IMR-90 (cell line): ENCODE measurements at regions not wholly inside any gene's neighbourhood (a gene's known extent, or its start where the extent isn't known, plus 50 kb on each side); places are given as distances from the start of the nearest gene placed in this dataset.

ENCODE experiments used
- ATAC-seq: fragments of 200-7000 bp; cut with Tn5 transposase; 2 replicates; pipeline ENCODE4 v1.9.1; 2020; ENCODE audit warnings: low read depth, mild to moderate bottlenecking, moderate library complexity
- BruUV-seq: library from RNA; stranded (reverse); fragments of 400-500 nt; replicated peaks from 2 replicates; lab custom pipeline; 2021; lab: Mats Ljungman, UMichigan
- CTCF ChIA-PET: fragments of 300-600 bp; formaldehyde crosslinking; extraction: SDS; loops from one replicate; lab custom pipeline; 2021; ENCODE audit warnings: antibody characterized with exemption; lab: Yijun Ruan, JAX
- POLR2A ChIA-PET: fragments of 300-600 bp; sonication (Branson Sonifier 250); formaldehyde crosslinking; loops from one replicate; lab custom pipeline; 2022; ENCODE audit warnings: antibody characterized with exemption; ENCODE audit not compliant: unreplicated experiment; lab: Charles Lee
- DNase-seq: peaks from one replicate; pipeline ENCODE4 v3.0.0; 2013
- H2AFZ ChIP-seq: replicated peaks from 2 replicates; pipeline ENCODE3; 2013; ENCODE audit warnings: low read length, mild to moderate bottlenecking; ENCODE audit not compliant: poor library complexity
- H2AK5ac ChIP-seq: 2 replicates; pipeline ENCODE4 v1.6.1; 2013; ENCODE audit warnings: low read depth, low read length, inconsistent platforms
- H2AK9ac ChIP-seq: replicated peaks from 2 replicates; pipeline ENCODE3; 2013; ENCODE audit warnings: mild to moderate bottlenecking, low read depth, low read length, moderate library complexity; ENCODE audit not compliant: poor library complexity
- H2BK120ac ChIP-seq: 2 replicates; pipeline ENCODE4 v1.6.1; 2013; ENCODE audit warnings: low read depth, low read length, inconsistent platforms
- H2BK15ac ChIP-seq: 3 replicates; pipeline ENCODE4 v1.6.1; 2013; ENCODE audit warnings: low read depth, low read length, inconsistent platforms
- H2BK20ac ChIP-seq: 2 replicates; pipeline ENCODE4 v1.6.1; 2013; ENCODE audit warnings: low read depth, mild to moderate bottlenecking, inconsistent platforms, low read length, moderate library complexity
- H2BK5ac ChIP-seq: 2 replicates; pipeline ENCODE4 v1.6.1; 2013; ENCODE audit warnings: mild to moderate bottlenecking, low read depth, low read length, inconsistent platforms; ENCODE audit not compliant: poor library complexity, severe bottlenecking
- H3K14ac ChIP-seq: replicated peaks from 2 replicates; pipeline ENCODE4 v1.6.1; 2013; ENCODE audit warnings: low read depth, low read length, inconsistent platforms
- H3K18ac ChIP-seq: 2 replicates; pipeline ENCODE4 v1.6.1; 2013; ENCODE audit warnings: low read depth, low read length, control low read depth
- H3K23ac ChIP-seq: 2 replicates; pipeline ENCODE4 v1.6.1; 2013; ENCODE audit warnings: low read depth, low read length, inconsistent platforms
- H3K27ac ChIP-seq: 2 replicates; pipeline ENCODE4 v1.5.1; 2013; ENCODE audit warnings: mild to moderate bottlenecking, control low read depth, low read length; ENCODE audit not compliant: insufficient read depth
- H3K27me3 ChIP-seq: 2 replicates; pipeline ENCODE4 v1.6.1; 2013; ENCODE audit warnings: low read length; ENCODE audit not compliant: control insufficient read depth, insufficient read depth
- H3K36me3 ChIP-seq: 2 replicates; pipeline ENCODE4 v1.6.1; 2013; ENCODE audit warnings: low read length, mixed read lengths; ENCODE audit not compliant: control insufficient read depth, insufficient read depth
- H3K4ac ChIP-seq: 2 replicates; pipeline ENCODE4 v1.6.1; 2013; ENCODE audit warnings: low read depth, low read length, inconsistent platforms
- H3K4me1 ChIP-seq: 2 replicates; pipeline ENCODE4 v1.6.1; 2013; ENCODE audit warnings: low read length, mixed read lengths; ENCODE audit not compliant: control insufficient read depth, insufficient read depth
- H3K4me2 ChIP-seq: 2 replicates; pipeline ENCODE4 v1.6.1; 2013; ENCODE audit warnings: low read depth, mild to moderate bottlenecking, control low read depth, low read length, moderate library complexity
- H3K4me3 ChIP-seq: 2 replicates; pipeline ENCODE4 v1.5.1; 2013; ENCODE audit warnings: low read depth, mild to moderate bottlenecking, control low read depth, low read length, moderate library complexity; ENCODE audit not compliant: insufficient read depth
- H3K56ac ChIP-seq: 2 replicates; pipeline ENCODE4 v1.6.1; 2013; ENCODE audit warnings: low read length, inconsistent platforms; ENCODE audit not compliant: insufficient read depth; ENCODE audit errors: extremely low read depth
- H3K79me1 ChIP-seq, 2 experiments: 2 replicates each; pipeline ENCODE4 v1.6.1; 2013; ENCODE audit warnings: low read length in 2 of 2, inconsistent platforms in 1 of 2, low read depth in 1 of 2
- H3K9ac ChIP-seq: 2 replicates; pipeline ENCODE4 v1.6.1; 2013; ENCODE audit warnings: low read depth, low read length, control low read depth
- H3K9me1 ChIP-seq: 2 replicates; pipeline ENCODE4 v1.6.1; 2013; ENCODE audit warnings: low read length, inconsistent platforms; ENCODE audit not compliant: insufficient read depth
- H3K9me3 ChIP-seq: 2 replicates; pipeline ENCODE4 v1.6.1; 2013; ENCODE audit warnings: low read length; ENCODE audit not compliant: control insufficient read depth, insufficient read depth
- H4K20me1 ChIP-seq: 2 replicates; pipeline ENCODE4 v1.6.1; 2013; ENCODE audit warnings: low read length, inconsistent platforms; ENCODE audit not compliant: insufficient read depth
- H4K5ac ChIP-seq: 2 replicates; pipeline ENCODE4 v1.6.1; 2013; ENCODE audit warnings: mild to moderate bottlenecking, low read depth, low read length, control low read depth
- H4K8ac ChIP-seq, 2 experiments: 2 replicates each; pipeline ENCODE4 v1.6.1; 2013; ENCODE audit warnings: low read depth in 2 of 2, low read length in 2 of 2, control low read depth in 1 of 2, inconsistent platforms in 1 of 2
- H4K91ac ChIP-seq: 2 replicates; pipeline ENCODE4 v1.6.1; 2013; ENCODE audit warnings: low read depth, low read length, inconsistent platforms; ENCODE audit not compliant: insufficient read depth
- BHLHE40 ChIP-seq: fragments of 150-350 bp; IDR thresholded peaks from 2 replicates; pipeline ENCODE4 v1.6.1; 2016; ENCODE audit warnings: mild to moderate bottlenecking, low read depth, low read length
- CEBPB ChIP-seq: IDR thresholded peaks from 2 replicates; pipeline ENCODE4 v1.6.1; 2012; ENCODE audit warnings: low read depth, low read length, improper control_type of control experiment
- CHD1 ChIP-seq: IDR thresholded peaks from 2 replicates; pipeline ENCODE4 v1.6.1; 2012; ENCODE audit warnings: low read depth, low read length, improper control_type of control experiment
- CTCF ChIP-seq: conservative IDR thresholded peaks from 2 replicates; pipeline ENCODE4 v1.5.1; 2012; ENCODE audit warnings: mild to moderate bottlenecking, low read depth, low read length, improper control_type of control experiment
- ELK1 ChIP-seq: fragments of 150-350 bp; IDR thresholded peaks from 2 replicates; pipeline ENCODE4 v1.6.1; 2016; ENCODE audit warnings: low read depth, mild to moderate bottlenecking, low read length, moderate library complexity, borderline replicate concordance
- FOS ChIP-seq: fragments of 150-350 bp; IDR thresholded peaks from 2 replicates; pipeline ENCODE4 v1.6.1; 2016; ENCODE audit warnings: low read depth, low read length
- MAFK ChIP-seq: IDR thresholded peaks from 2 replicates; pipeline ENCODE4 v1.6.1; 2012; ENCODE audit warnings: low read depth, low read length, improper control_type of control experiment
- MAZ ChIP-seq: IDR thresholded peaks from 2 replicates; pipeline ENCODE4 v1.6.1; 2012; ENCODE audit warnings: low read depth, mild to moderate bottlenecking, low read length, improper control_type of control experiment, moderate library complexity, borderline replicate concordance
- MXI1 ChIP-seq: IDR thresholded peaks from 2 replicates; pipeline ENCODE4 v1.6.1; 2012; ENCODE audit warnings: low read depth, mild to moderate bottlenecking, low read length, moderate library complexity, borderline replicate concordance
- NFE2L2 ChIP-seq: fragments of 150-350 bp; IDR thresholded peaks from 2 replicates; pipeline ENCODE4 v1.6.1; 2016; ENCODE audit warnings: low read depth, mild to moderate bottlenecking, low read length
- POLR2A ChIP-seq: IDR thresholded peaks from 2 replicates; pipeline ENCODE4 v1.6.1; 2012; ENCODE audit warnings: mild to moderate bottlenecking, low read depth, low read length
- RAD21 ChIP-seq: IDR thresholded peaks from 2 replicates; pipeline ENCODE4 v1.6.1; 2012; ENCODE audit warnings: low read length, improper control_type of control experiment
- RCOR1 ChIP-seq: IDR thresholded peaks from 2 replicates; pipeline ENCODE4 v1.6.1; 2012; ENCODE audit warnings: mild to moderate bottlenecking, low read length, improper control_type of control experiment; ENCODE audit not compliant: insufficient replicate concordance
- RFX5 ChIP-seq: IDR thresholded peaks from 2 replicates; pipeline ENCODE4 v1.8.0; 2012; ENCODE audit warnings: low read depth, mild to moderate bottlenecking, low read length, moderate library complexity
- SMC3 ChIP-seq: fragments of 150-350 bp; IDR thresholded peaks from 2 replicates; pipeline ENCODE4 v1.6.1; 2016; ENCODE audit warnings: low read depth, mild to moderate bottlenecking, antibody characterized with exemption, low read length, moderate library complexity
- WGBS, 2 experiments: methylation state at CpG; one replicate each; pipeline versions ENCODE4 v1.1.5 to v1.1.7; 2013; ENCODE audit warnings: missing lambda C conversion rate in 2 of 2; ENCODE audit not compliant: insufficient read length in 1 of 2; ENCODE audit errors: extremely low coverage in 2 of 2; 5-methylcytosine and 5-hydroxymethylcytosine counted together
- dilution Hi-C: fragments of 300-500 bp; cut with HindIII; formaldehyde crosslinking; loops from one replicate; pipeline ENCODE4 v1.14.3; 2018; ENCODE audit warnings: low sequenced_read_pairs; ENCODE audit not compliant: unreplicated experiment
- in situ Hi-C: fragments of 300-500 bp; cut with MboI; formaldehyde crosslinking; loops from 3 replicates; pipeline ENCODE4 v1.14.3; 2019; ENCODE audit warnings: low sequenced_read_pairs, inconsistent platforms, mixed read lengths
- intact Hi-C: fragments of 100-400 bp; cut with micrococcal nuclease; formaldehyde crosslinking; loops from 2 replicates; pipeline ENCODE4 v1.10.0; 2022
- TF ChIP-seq, protein P1 (sequence below): fragments of 150-350 bp; IDR thresholded peaks from 2 replicates; pipeline ENCODE4 v1.6.1; 2017; ENCODE audit warnings: mild to moderate bottlenecking, antibody characterized with exemption, low read length, low read depth

DNA sequence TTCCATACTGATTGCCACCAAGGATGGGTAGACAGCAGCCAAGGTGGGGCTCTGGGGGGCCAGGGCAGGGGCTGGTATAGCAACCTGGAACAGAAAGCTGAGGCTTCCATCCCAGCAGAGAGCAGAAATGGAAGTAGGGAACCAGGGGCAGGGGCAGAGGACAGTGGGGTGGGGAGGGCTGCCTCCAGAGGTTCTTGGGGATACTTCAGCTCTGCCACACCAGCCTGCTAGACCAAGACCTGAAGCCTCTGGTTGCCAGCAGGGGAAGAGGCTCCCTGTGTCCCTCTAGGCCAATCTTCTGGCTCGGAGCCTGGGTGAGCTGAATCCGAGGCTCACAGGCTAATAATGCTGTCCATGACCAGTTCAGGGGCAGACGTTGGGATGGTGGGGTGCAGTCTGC, 329.0 kb downstream of the DYSF start:
- BruUV-seq = no TSS peak
- POLR2A ChIA-PET = no interaction called here

More for the DNA sequence above, 329.0 kb downstream of the DYSF start:
- no peak overlapping the region for H3K4me2 ChIP-seq
- H3K14ac ChIP-seq = no peak overlapping the region
- 0 out of 4 replicates have a peak overlapping the region, but pooled peaks of 1 of the 2 experiments have one; percentile 4 for H4K8ac ChIP-seq
- H2AK9ac ChIP-seq = no peak overlapping the region
- H3K4me1 ChIP-seq = peaks cover 15% of the 10 kb centered on the region
- TF ChIP-seq SMC3 (no peak), RAD21 (no peak), MAFK (no peak), RFX5 (no peak), POLR2A (no peak), NFE2L2 (no peak), RCOR1 (no peak), FOS (no peak), ELK1 (no peak), CHD1 (no peak), MXI1 (no peak), CTCF (no peak), MAZ (no peak), BHLHE40 (no peak), CEBPB (no peak)
- TF ChIP-seq, protein P1, sequence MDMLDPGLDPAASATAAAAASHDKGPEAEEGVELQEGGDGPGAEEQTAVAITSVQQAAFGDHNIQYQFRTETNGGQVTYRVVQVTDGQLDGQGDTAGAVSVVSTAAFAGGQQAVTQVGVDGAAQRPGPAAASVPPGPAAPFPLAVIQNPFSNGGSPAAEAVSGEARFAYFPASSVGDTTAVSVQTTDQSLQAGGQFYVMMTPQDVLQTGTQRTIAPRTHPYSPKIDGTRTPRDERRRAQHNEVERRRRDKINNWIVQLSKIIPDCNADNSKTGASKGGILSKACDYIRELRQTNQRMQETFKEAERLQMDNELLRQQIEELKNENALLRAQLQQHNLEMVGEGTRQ = no peak
- no peak overlapping the region for H3K23ac ChIP-seq
- no peak overlapping the region for H3K27ac ChIP-seq
- H3K9ac ChIP-seq = no peak overlapping the region
- H4K91ac ChIP-seq = peak overlapping the region; percentile 23; the same call in 1 of the 2 replicates
- H3K18ac ChIP-seq = peak overlapping the region; percentile 16; the same call in 1 of the 2 replicates
- peak overlapping the region; percentile 56; the same call in 1 of the 2 replicates for H2AK5ac ChIP-seq
- no peaks in the 10 kb centered on the region for H3K79me1 ChIP-seq
- in situ Hi-C loops (loop anchor here (25.0 kb wide), 1 partner anchor 955 kb away; no protein-coding TSS in a partner anchor), intact Hi-C loops (no loop called here), dilution Hi-C loops (no loop called here)
- no peak overlapping the region for H2BK5ac ChIP-seq
- H2BK20ac ChIP-seq = peak overlapping the region; percentile 67
- peak overlapping the region; percentile 28 for H3K4ac ChIP-seq
- H4K20me1 ChIP-seq = no peaks in the 10 kb centered on the region; the same call in 1 of the 2 replicates
- CTCF ChIA-PET = no interaction called here
- H2BK15ac ChIP-seq = no peak overlapping the region
- ATAC-seq = no peak
- no peak overlapping the region for H4K5ac ChIP-seq
- DNase-seq = no peak
- H3K9me1 ChIP-seq = peaks cover 12% of the 10 kb centered on the region; the same call in 1 of the 2 replicates
- no peaks in the 10 kb centered on the region for H3K9me3 ChIP-seq
- peaks cover 12% of the 10 kb centered on the region for H3K27me3 ChIP-seq
- H3K36me3 ChIP-seq = no peaks in the 10 kb centered on the region
- no peak overlapping the region for H2AFZ ChIP-seq
- no CpG with 5 or more reads among the region's 3 CpGs for WGBS, 2 experiments
- no peak overlapping the region for H3K4me3 ChIP-seq
- peak overlapping the region; percentile 82 for H2BK120ac ChIP-seq
- no peak overlapping the region for H3K56ac ChIP-seq
